ENCODE measurements at regions not wholly inside any gene's neighbourhood (a gene's known extent, or its start where the extent isn't known, plus 50 kb on each side); places are given as distances from the start of the nearest gene placed in this dataset.

- no peak overlapping the region for H3K4me2 ChIP-seq
- H3K9me2 ChIP-seq = no peaks in the 10 kb centered on the region
- no peaks in the 10 kb centered on the region for H3K4me1 ChIP-seq (ENCODE audit: control insufficient read depth in 1 of 2, insufficient read depth in 2 of 2, low read depth in 1 of 2, low read length in 1 of 2)
- no peak for DNase-seq
- ChIA-PET CTCF (no interaction called here), POLR2A (no interaction called here)
- no peaks in the 10 kb centered on the region for H3K79me2 ChIP-seq (ENCODE audit: insufficient read depth)
- H3F3A ChIP-seq (replicated peaks; ENCODE audit: insufficient read depth) = no peaks in the 10 kb centered on the region
- H3K4me3 ChIP-seq (ENCODE audit: low read depth in 2 of 2, low read length in 1 of 2) = no peak overlapping the region
- WGBS (ENCODE audit: low lambda C conversion rate) = 9% methylated on average over 1 of the region's 1 CpG
- no peak overlapping the region for H2AFZ ChIP-seq (ENCODE audit: low read depth)
- H3K9ac ChIP-seq = no peak overlapping the region
- no peaks in the 10 kb centered on the region for H4K20me1 ChIP-seq (ENCODE audit: insufficient read depth)
- H3K27ac ChIP-seq (ENCODE audit: low read depth in 2 of 2, low read length in 1 of 2) = no peak overlapping the region
- no peaks in the 10 kb centered on the region for H3K36me3 ChIP-seq (replicated peaks in 1 of 2; ENCODE audit: control insufficient read depth in 1 of 2, insufficient read depth in 2 of 2, low read length in 1 of 2)
- no peaks in the 10 kb centered on the region for H3K27me3 ChIP-seq (ENCODE audit: insufficient read depth)
- TF ChIP-seq TCF12 (IDR thresholded peaks at IDR 0.05) = no peak
- TF ChIP-seq RAD21 (IDR thresholded peaks at IDR 0.05; ENCODE audit: low read length) = no peak
- TF ChIP-seq CTCF (IDR thresholded peaks at IDR 0.05) = no peak
- no peak for TF ChIP-seq USF2 (IDR thresholded peaks at IDR 0.05; ENCODE audit: borderline replicate concordance, low read depth, low read length)
- TF ChIP-seq NFIC (IDR thresholded peaks at IDR 0.05; ENCODE audit: borderline replicate concordance) = no peak
- TF ChIP-seq FOXJ3 (CRISPR knock-in tag; IDR thresholded peaks at IDR 0.05) = no peak
- TF ChIP-seq TEAD4 (IDR thresholded peaks at IDR 0.05; ENCODE audit: borderline replicate concordance, insufficient read depth) = no peak
- TF ChIP-seq GATA2 (CRISPR knock-in tag; IDR thresholded peaks at IDR 0.05) = no peak
- TF ChIP-seq SMC3 (IDR thresholded peaks at IDR 0.05; ENCODE audit: low read depth, low read length) = no peak
- TF ChIP-seq FOSL2 (IDR thresholded peaks at IDR 0.05; ENCODE audit: borderline replicate concordance, low read depth) = no peak
- TF ChIP-seq USF1 (IDR thresholded peaks at IDR 0.05; ENCODE audit: borderline replicate concordance, low read depth) = no peak
- TF ChIP-seq SIN3A (IDR thresholded peaks at IDR 0.05; ENCODE audit: borderline replicate concordance, low read depth, low read length) = no peak
- no peak for TF ChIP-seq MXI1 (IDR thresholded peaks at IDR 0.05; ENCODE audit: low read depth, low read length)
- TF ChIP-seq JUND (IDR thresholded peaks at IDR 0.05) = no peak
- no peak for TF ChIP-seq RCOR1 (IDR thresholded peaks at IDR 0.05; ENCODE audit: low read length)
- TF ChIP-seq IRF3 (IDR thresholded peaks at IDR 0.05; ENCODE audit: low read depth, low read length) = no peak
- no peak for TF ChIP-seq CHD2 (IDR thresholded peaks at IDR 0.05; ENCODE audit: low read length, partially characterized antibody)
- TF ChIP-seq MAX (IDR thresholded peaks at IDR 0.05; ENCODE audit: low read depth) = no peak
- TF ChIP-seq RFX5 (IDR thresholded peaks at IDR 0.05; ENCODE audit: low read length) = no peak
- H3K9me3 ChIP-seq = no peaks in the 10 kb centered on the region
Measured at GRCh38 chrX:14164828-14165227, 135.1 kb upstream of the GEMIN8 start.

Measured in SK-N-SH (cell line).